Gastroesophageal sphincter (tissue), 3 donors: ENCODE measurements at regions not wholly inside any gene's neighbourhood (a gene's known extent, or its start where the extent isn't known, plus 50 kb on each side); places are given as distances from the start of the nearest gene placed in this dataset.

Experiments
- CTCF ChIP-seq, 4 experiments: fragments of 200-600 bp in 2 of 4; fragments of 450-650 bp in 2 of 4; sonication (generic) in 1 of 4; IDR thresholded peaks; one replicate each; pipeline ENCODE4 v1.5.1; 2017 to 2019; ENCODE audit warnings: antibody characterized with exemption in 4 of 4, mild to moderate bottlenecking in 2 of 4, moderate library complexity in 2 of 4
- POLR2A ChIP-seq, 2 donors: fragments of 450-650 bp; IDR thresholded peaks; one replicate each; pipeline ENCODE4 v1.6.1; 2017; ENCODE audit warnings: antibody characterized with exemption in 2 of 2, mild to moderate bottlenecking in 2 of 2, moderate library complexity in 1 of 2
- POLR2AphosphoS5 ChIP-seq: sonication (generic); formaldehyde crosslinking; IDR thresholded peaks from one replicate; pipeline ENCODE4 v1.6.1; 2017; ENCODE audit warnings: antibody characterized with exemption

GRCh38 chr4:124028182-124028581 lies 631.6 kb downstream of the SPRY1 start:
- TF ChIP-seq CTCF (IDR thresholded peaks at IDR 0.05): no peak
- no peak for TF ChIP-seq POLR2A (IDR thresholded peaks at IDR 0.05)
- TF ChIP-seq POLR2AphosphoS5: peak; percentile 86
